SK-N-SH (cell line): ENCODE measurements at regions not wholly inside any gene's neighbourhood (a gene's known extent, or its start where the extent isn't known, plus 50 kb on each side); places are given as distances from the start of the nearest gene placed in this dataset.

Experiments
- CTCF ChIA-PET: fragments of 300-600, 350-600 bp; formaldehyde crosslinking; extraction: SDS; loops from one replicate; lab custom pipeline; 2021; lab: Yijun Ruan, JAX
- POLR2A ChIA-PET: fragments of 350-600 bp; sonication (Branson Sonifier 250); formaldehyde crosslinking; extraction: SDS; loops from one replicate; lab custom pipeline; 2020; ENCODE audit warnings: antibody characterized with exemption, inconsistent platforms; lab: Yijun Ruan, JAX
- DNase-seq: peaks from one replicate; pipeline ENCODE4 v3.0.0; 2012
- H2AFZ ChIP-seq: fragments of 200-600 bp; sonication (generic); 2 replicates; pipeline ENCODE4 v1.8.1; 2016; ENCODE audit warnings: antibody characterized with exemption, mild to moderate bottlenecking, low read depth
- H3F3A ChIP-seq: fragments of 200-600 bp; sonication (generic); replicated peaks from 2 replicates; pipeline ENCODE3; 2016; ENCODE audit warnings: antibody characterized with exemption, mild to moderate bottlenecking; ENCODE audit not compliant: insufficient read depth
- H3K27ac ChIP-seq, 2 experiments: fragments of 200-500 bp in 1 of 2; fragments of 200-600 bp in 1 of 2; sonication (Bioruptor generic) in 1 of 2; sonication (generic), shearing (Covaris generic) in 1 of 2; 2 replicates each; pipeline versions ENCODE4 v1.5.1 to v1.6.1; 2014 to 2016; ENCODE audit warnings: low read depth in 2 of 2, inconsistent platforms in 1 of 2, low read length in 1 of 2, mild to moderate bottlenecking in 1 of 2, mixed read lengths in 1 of 2
- H3K27me3 ChIP-seq: fragments of 200-600 bp; sonication (generic), shearing (Covaris generic); 2 replicates; pipeline ENCODE4 v1.6.1; 2016; ENCODE audit warnings: mixed run types; ENCODE audit not compliant: insufficient read depth
- H3K36me3 ChIP-seq, 2 experiments: fragments of 200-500 bp in 1 of 2; fragments of 200-600 bp in 1 of 2; sonication (Bioruptor generic) in 1 of 2; sonication (generic) in 1 of 2; replicated peaks in 1 of 2; 2 replicates each; pipeline versions ENCODE3 to v1.5.1; 2014 to 2016; ENCODE audit warnings: low read length in 1 of 2, mild to moderate bottlenecking in 1 of 2; ENCODE audit not compliant: insufficient read depth in 2 of 2, control insufficient read depth in 1 of 2
- H3K4me1 ChIP-seq, 2 experiments: fragments of 200-500 bp in 1 of 2; fragments of 200-600 bp in 1 of 2; sonication (Bioruptor generic) in 1 of 2; sonication (generic), shearing (Covaris generic) in 1 of 2; 2 replicates each; pipeline versions ENCODE4 v1.5.1 to v1.6.1; 2014 to 2016; ENCODE audit warnings: low read depth in 1 of 2, low read length in 1 of 2, mixed run types in 1 of 2; ENCODE audit not compliant: insufficient read depth in 2 of 2, control insufficient read depth in 1 of 2
- H3K4me2 ChIP-seq: fragments of 200-600 bp; sonication (generic), shearing (Covaris generic); 2 replicates; pipeline ENCODE4 v1.6.1; 2017; ENCODE audit warnings: mixed run types
- H3K4me3 ChIP-seq, 2 experiments: fragments of 200-500 bp in 1 of 2; fragments of 200-600 bp in 1 of 2; sonication (Bioruptor generic) in 1 of 2; sonication (generic), shearing (Covaris generic) in 1 of 2; 2 replicates each; pipeline versions ENCODE4 v1.5.1 to v1.8.1; 2014 to 2016; ENCODE audit warnings: low read depth in 2 of 2, inconsistent platforms in 1 of 2, low read length in 1 of 2, mild to moderate bottlenecking in 1 of 2, mixed read lengths in 1 of 2, moderate library complexity in 1 of 2
- H3K79me2 ChIP-seq: fragments of 200-600 bp; sonication (generic); 2 replicates; pipeline ENCODE4 v1.8.1; 2017; ENCODE audit warnings: mild to moderate bottlenecking; ENCODE audit not compliant: insufficient read depth
- H3K9ac ChIP-seq: fragments of 200-600 bp; sonication (generic); 2 replicates; pipeline ENCODE4 v1.6.1; 2017; ENCODE audit warnings: mixed run types
- H3K9me2 ChIP-seq: fragments of 200-600 bp; sonication (generic); 2 replicates; pipeline ENCODE4 v1.6.1; 2017; ENCODE audit warnings: mixed run types
- H3K9me3 ChIP-seq: fragments of 200-600 bp; sonication (generic); 2 replicates; pipeline ENCODE4 v1.6.1; 2017; ENCODE audit warnings: mixed run types, mild to moderate bottlenecking, moderate library complexity
- H4K20me1 ChIP-seq: fragments of 200-600 bp; sonication (generic); 2 replicates; pipeline ENCODE4 v1.6.1; 2017; ENCODE audit warnings: mild to moderate bottlenecking, mixed run types; ENCODE audit not compliant: insufficient read depth
- ELF1 ChIP-seq: IDR thresholded peaks from 2 replicates; pipeline ENCODE4 v1.4.0; 2012
- FOXM1 ChIP-seq: IDR thresholded peaks from 2 replicates; pipeline ENCODE4 v1.4.0; 2012; ENCODE audit warnings: low read depth, mild to moderate bottlenecking
- GABPA ChIP-seq: IDR thresholded peaks from 2 replicates; pipeline ENCODE4 v1.4.0; 2012; ENCODE audit warnings: low read depth, mild to moderate bottlenecking
- MEF2A ChIP-seq: IDR thresholded peaks from 2 replicates; pipeline ENCODE4 v1.4.0; 2012; ENCODE audit warnings: low read depth, borderline replicate concordance
- MXI1 ChIP-seq: IDR thresholded peaks from 2 replicates; pipeline ENCODE4 v1.6.1; 2012; ENCODE audit warnings: mild to moderate bottlenecking, low read depth, low read length, improper control_type of control experiment
- RFX5 ChIP-seq: IDR thresholded peaks from 2 replicates; pipeline ENCODE4 v1.6.1; 2012; ENCODE audit warnings: mild to moderate bottlenecking, improper control_type of control experiment, low read length
- SIN3A ChIP-seq: IDR thresholded peaks from 2 replicates; pipeline ENCODE4 v1.6.1; 2012; ENCODE audit warnings: low read depth, mild to moderate bottlenecking, low read length, moderate library complexity, borderline replicate concordance
- SMC3 ChIP-seq: IDR thresholded peaks from 2 replicates; pipeline ENCODE4 v1.6.1; 2012; ENCODE audit warnings: low read depth, low read length, improper control_type of control experiment
- TAF1 ChIP-seq: IDR thresholded peaks from 2 replicates; pipeline ENCODE4 v1.6.1; 2012; ENCODE audit warnings: low read depth, mild to moderate bottlenecking, low read length, moderate library complexity, borderline replicate concordance
- YY1 ChIP-seq: IDR thresholded peaks from 2 replicates; pipeline ENCODE4 v1.4.0; 2012; ENCODE audit warnings: low read depth, mild to moderate bottlenecking
- WGBS: methylation state at CpG from one replicate; pipeline ENCODE4 v1.1.6; 2017; ENCODE audit warnings: low lambda C conversion rate; 5-methylcytosine and 5-hydroxymethylcytosine counted together
- TF ChIP-seq, protein P1 (sequence below): IDR thresholded peaks from 2 replicates; pipeline ENCODE4 v1.6.1; 2012; ENCODE audit warnings: mild to moderate bottlenecking, low read depth, low read length, moderate library complexity
- TF ChIP-seq, protein P2 (sequence below): IDR thresholded peaks from 2 replicates; pipeline ENCODE4; 2012
- TF ChIP-seq, protein P3 (sequence below): fragments of 200-600 bp; sonication (generic); IDR thresholded peaks from 2 replicates; pipeline ENCODE4 v1.6.1; 2017; ENCODE audit warnings: antibody characterized with exemption, mild to moderate bottlenecking, moderate library complexity
- TF ChIP-seq, protein P4 (sequence below): IDR thresholded peaks from 2 replicates; pipeline ENCODE4 v1.4.0; 2012; ENCODE audit warnings: low read depth
- TF ChIP-seq, protein P5 (sequence below): IDR thresholded peaks from 2 replicates; pipeline ENCODE4 v1.4.0; 2012; ENCODE audit warnings: low read depth, borderline replicate concordance

DNA sequence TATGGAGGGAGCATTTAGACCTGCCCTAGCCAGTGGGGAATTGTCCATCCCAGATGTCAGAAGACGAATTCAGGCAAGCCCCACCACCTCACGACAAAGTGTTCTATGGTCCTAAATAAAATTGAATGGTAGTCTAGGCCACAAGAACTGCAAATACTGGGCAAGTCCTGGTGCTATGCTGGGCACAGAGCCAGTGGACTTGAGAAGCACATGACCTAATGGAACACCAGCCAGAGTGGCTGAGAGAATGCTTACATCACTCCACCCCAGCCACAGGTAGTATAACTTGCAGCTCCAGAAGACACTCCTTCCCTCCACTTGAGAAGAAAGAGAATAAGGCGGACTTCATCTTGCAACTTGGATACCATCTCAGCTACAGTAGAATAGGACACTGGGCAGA lies 567.3 kb upstream of the CXADR start:
- Histone ChIP-seq H3K27me3 (no peaks in the 10 kb centered on the region), H3K4me2 (no peak overlapping the region), H2AFZ (no peak overlapping the region), H4K20me1 (no peaks in the 10 kb centered on the region), H3K9me2 (no peaks in the 10 kb centered on the region)
- POLR2A ChIA-PET: no interaction called here
- WGBS: 53% methylated on average over 3 of the region's 3 CpGs
- no peak for TF ChIP-seq TAF1
- no peak for TF ChIP-seq YY1
- TF ChIP-seq SIN3A: no peak
- no peak for TF ChIP-seq MEF2A
- TF ChIP-seq FOXM1: no peak
- TF ChIP-seq, protein P1, sequence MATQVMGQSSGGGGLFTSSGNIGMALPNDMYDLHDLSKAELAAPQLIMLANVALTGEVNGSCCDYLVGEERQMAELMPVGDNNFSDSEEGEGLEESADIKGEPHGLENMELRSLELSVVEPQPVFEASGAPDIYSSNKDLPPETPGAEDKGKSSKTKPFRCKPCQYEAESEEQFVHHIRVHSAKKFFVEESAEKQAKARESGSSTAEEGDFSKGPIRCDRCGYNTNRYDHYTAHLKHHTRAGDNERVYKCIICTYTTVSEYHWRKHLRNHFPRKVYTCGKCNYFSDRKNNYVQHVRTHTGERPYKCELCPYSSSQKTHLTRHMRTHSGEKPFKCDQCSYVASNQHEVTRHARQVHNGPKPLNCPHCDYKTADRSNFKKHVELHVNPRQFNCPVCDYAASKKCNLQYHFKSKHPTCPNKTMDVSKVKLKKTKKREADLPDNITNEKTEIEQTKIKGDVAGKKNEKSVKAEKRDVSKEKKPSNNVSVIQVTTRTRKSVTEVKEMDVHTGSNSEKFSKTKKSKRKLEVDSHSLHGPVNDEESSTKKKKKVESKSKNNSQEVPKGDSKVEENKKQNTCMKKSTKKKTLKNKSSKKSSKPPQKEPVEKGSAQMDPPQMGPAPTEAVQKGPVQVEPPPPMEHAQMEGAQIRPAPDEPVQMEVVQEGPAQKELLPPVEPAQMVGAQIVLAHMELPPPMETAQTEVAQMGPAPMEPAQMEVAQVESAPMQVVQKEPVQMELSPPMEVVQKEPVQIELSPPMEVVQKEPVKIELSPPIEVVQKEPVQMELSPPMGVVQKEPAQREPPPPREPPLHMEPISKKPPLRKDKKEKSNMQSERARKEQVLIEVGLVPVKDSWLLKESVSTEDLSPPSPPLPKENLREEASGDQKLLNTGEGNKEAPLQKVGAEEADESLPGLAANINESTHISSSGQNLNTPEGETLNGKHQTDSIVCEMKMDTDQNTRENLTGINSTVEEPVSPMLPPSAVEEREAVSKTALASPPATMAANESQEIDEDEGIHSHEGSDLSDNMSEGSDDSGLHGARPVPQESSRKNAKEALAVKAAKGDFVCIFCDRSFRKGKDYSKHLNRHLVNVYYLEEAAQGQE: no peak
- no peak for TF ChIP-seq GABPA
- TF ChIP-seq, all 33 proteins: peak for 0
- no peak overlapping the region for H3K27ac ChIP-seq
- no peaks in the 10 kb centered on the region for H3F3A ChIP-seq
- H3K9me3 ChIP-seq: no peaks in the 10 kb centered on the region
- no peak overlapping the region for H3K4me3 ChIP-seq
- no peaks in the 10 kb centered on the region for H3K36me3 ChIP-seq
- no peak overlapping the region for H3K9ac ChIP-seq
- CTCF ChIA-PET: interaction anchor here (1.2 kb wide), 1 partner anchor 22 kb away, joined by 3 read pairs; no protein-coding TSS in a partner anchor
- H3K4me1 ChIP-seq: no peaks in the 10 kb centered on the region
- DNase-seq: no peak
- no peaks in the 10 kb centered on the region for H3K79me2 ChIP-seq

DNA sequence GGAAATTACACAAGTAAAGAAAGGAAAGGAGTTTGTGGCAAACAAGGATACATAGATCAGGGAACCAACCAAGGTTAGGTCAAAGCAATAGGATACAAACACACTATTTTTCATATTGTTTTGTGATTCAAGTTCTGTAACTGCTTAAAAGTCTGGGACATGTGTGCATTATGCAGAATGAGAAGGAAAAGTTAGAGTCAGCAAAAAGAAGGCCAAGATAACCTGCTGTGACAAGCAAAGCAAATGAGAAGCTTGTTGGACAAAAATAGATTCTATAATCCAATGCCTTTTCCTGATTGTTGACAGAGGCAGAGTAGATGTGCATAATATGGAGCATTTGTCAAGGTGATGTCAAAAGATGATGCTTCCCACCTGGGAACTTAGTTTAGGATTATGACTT lies 556.0 kb upstream of the CXADR start:
- Histone ChIP-seq H3K4me3 (no peak overlapping the region), H3K9me3 (no peaks in the 10 kb centered on the region), H3K79me2 (no peaks in the 10 kb centered on the region), H3K27ac (no peak overlapping the region), H3F3A (no peaks in the 10 kb centered on the region), H3K36me3 (no peaks in the 10 kb centered on the region), H4K20me1 (no peaks in the 10 kb centered on the region), H3K27me3 (no peaks in the 10 kb centered on the region), H3K9ac (no peak overlapping the region), H3K4me1 (no peaks in the 10 kb centered on the region), H2AFZ (no peak overlapping the region), H3K4me2 (no peak overlapping the region), H3K9me2 (no peaks in the 10 kb centered on the region)
- no peak for TF ChIP-seq TAF1
- no peak for TF ChIP-seq FOXM1
- no peak for TF ChIP-seq ELF1
- TF ChIP-seq, protein P2, sequence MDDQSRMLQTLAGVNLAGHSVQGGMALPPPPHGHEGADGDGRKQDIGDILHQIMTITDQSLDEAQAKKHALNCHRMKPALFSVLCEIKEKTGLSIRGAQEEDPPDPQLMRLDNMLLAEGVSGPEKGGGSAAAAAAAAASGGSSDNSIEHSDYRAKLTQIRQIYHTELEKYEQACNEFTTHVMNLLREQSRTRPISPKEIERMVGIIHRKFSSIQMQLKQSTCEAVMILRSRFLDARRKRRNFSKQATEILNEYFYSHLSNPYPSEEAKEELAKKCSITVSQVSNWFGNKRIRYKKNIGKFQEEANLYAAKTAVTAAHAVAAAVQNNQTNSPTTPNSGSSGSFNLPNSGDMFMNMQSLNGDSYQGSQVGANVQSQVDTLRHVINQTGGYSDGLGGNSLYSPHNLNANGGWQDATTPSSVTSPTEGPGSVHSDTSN: no peak
- TF ChIP-seq, protein P3, sequence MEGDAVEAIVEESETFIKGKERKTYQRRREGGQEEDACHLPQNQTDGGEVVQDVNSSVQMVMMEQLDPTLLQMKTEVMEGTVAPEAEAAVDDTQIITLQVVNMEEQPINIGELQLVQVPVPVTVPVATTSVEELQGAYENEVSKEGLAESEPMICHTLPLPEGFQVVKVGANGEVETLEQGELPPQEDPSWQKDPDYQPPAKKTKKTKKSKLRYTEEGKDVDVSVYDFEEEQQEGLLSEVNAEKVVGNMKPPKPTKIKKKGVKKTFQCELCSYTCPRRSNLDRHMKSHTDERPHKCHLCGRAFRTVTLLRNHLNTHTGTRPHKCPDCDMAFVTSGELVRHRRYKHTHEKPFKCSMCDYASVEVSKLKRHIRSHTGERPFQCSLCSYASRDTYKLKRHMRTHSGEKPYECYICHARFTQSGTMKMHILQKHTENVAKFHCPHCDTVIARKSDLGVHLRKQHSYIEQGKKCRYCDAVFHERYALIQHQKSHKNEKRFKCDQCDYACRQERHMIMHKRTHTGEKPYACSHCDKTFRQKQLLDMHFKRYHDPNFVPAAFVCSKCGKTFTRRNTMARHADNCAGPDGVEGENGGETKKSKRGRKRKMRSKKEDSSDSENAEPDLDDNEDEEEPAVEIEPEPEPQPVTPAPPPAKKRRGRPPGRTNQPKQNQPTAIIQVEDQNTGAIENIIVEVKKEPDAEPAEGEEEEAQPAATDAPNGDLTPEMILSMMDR: no peak
- TF ChIP-seq SMC3: no peak
- no peak for TF ChIP-seq MXI1
- TF ChIP-seq MEF2A: no peak
- TF ChIP-seq RFX5: no peak
- TF ChIP-seq, protein P4, sequence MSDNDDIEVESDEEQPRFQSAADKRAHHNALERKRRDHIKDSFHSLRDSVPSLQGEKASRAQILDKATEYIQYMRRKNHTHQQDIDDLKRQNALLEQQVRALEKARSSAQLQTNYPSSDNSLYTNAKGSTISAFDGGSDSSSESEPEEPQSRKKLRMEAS: no peak
- TF ChIP-seq, protein P5, sequence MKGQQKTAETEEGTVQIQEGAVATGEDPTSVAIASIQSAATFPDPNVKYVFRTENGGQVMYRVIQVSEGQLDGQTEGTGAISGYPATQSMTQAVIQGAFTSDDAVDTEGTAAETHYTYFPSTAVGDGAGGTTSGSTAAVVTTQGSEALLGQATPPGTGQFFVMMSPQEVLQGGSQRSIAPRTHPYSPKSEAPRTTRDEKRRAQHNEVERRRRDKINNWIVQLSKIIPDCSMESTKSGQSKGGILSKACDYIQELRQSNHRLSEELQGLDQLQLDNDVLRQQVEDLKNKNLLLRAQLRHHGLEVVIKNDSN: no peak
- CTCF ChIA-PET: no interaction called here
- POLR2A ChIA-PET: no interaction called here
- DNase-seq: no peak
